Left cardiac atrium (tissue), 4 donors: ENCODE measurements at regions not wholly inside any gene's neighbourhood (a gene's known extent, or its start where the extent isn't known, plus 50 kb on each side); places are given as distances from the start of the nearest gene placed in this dataset.
A peak's percentile ranks its signal among the peaks of the same experiment; 100 is the strongest.
"Not testable (repeated sequence)": the region's sequence is repeated elsewhere in the genome, so short reads cannot be mapped to it uniquely, and the experiment has no call there.

ENCODE experiments used
- ATAC-seq, 2 donors: fragments of 200-7000 bp; cut with Tn5 transposase; one replicate each; pipeline ENCODE4 v1.9.1; 2020; ENCODE audit warnings: mild to moderate bottlenecking in 2 of 2, moderate library complexity in 2 of 2
- DNase-seq: peaks from one replicate; pipeline ENCODE4 v3.0.0-alpha.2; 2020
- intact Hi-C, 2 donors: fragments of 100-400 bp; cut with DNase I; formaldehyde crosslinking; loops; one replicate each; pipeline versions ENCODE4 v1.14.1 to v1.15.1; 2022 to 2023
- donor health status: DM: no; HTN: yes; CAD: no.
- donor health status: DM: no; HTN: yes; CAD: no; lungs with severe emphysema.
- donor health status: DM: yes; HTN: yes; CAD: no.
- donor health status: Dilated cardiomyopathy.

DNA sequence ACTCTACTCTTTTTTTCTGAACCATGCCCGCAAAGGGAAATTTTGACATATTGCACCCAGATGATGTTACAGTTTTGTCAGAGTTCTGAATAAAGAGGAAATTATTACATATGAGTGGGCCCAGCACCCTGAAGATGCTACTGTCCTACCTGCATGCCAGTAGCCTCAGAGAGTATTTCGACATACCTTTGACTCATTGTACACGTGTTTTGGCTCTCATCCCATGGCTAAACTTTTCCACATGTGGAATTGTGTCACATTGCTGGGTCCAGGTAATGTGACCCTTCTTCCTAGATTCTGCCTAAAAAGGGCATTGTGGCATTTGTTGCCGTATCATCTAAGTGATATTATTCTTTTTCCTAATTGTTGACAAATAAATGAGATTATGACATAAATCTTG is 175.7 kb upstream of the BPY2B start:
- ATAC-seq, DNase-seq, intact Hi-C loops: not testable (repeated sequence)

DNA sequence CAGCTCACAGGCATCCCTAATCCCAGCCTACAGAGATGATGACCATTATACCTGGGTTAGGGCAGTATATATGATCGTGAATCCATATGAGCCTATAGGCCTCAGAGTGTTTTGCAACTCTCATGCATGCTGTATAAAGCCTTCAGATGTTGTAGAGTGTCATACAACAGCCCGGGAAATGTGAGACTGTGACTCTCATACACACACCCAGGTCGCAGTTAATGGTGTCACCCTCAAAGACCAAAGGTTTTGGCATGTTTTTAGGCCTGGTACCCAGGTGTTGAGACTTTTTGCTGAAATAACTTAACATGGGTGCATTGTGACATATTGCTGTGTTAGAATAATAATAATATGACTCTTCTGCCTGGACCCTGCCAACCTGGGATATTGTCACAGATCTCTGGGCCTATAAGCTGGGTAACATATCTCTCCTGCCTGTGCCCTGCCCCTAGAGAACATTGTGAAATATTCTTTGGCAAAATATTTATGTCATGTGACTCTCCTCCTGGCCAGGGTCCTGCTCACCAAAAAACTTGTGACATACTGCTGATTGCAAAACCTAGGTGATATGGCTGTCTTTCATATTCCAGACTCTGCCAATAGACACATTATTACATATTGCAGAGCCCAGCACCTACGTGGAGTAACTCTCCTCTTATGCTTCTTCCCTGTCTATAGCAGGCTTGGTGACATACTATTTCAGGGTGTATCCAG is 165.1 kb upstream of the BPY2B start:
- ATAC-seq, DNase-seq, intact Hi-C loops: not testable (repeated sequence)

DNA sequence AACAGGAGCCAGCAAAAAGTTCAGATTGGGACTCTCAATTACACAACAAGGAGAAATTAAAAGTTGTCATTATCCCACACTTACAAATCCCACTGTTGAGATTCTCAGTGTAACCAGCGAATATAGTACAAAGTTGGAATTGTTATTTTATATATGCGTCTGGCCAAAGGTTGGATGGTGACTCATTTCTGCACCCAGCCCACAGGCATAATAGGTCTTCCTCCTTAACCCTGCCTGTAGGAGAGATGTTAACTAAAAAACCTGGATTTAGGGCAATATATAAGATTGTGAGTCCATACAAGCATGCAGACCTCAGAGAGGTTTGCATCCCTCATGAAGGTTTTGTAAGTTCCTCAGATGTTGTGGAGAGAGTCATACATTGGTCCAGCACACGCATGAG is 160.2 kb upstream of the BPY2B start:
- DNase-seq, intact Hi-C loops, ATAC-seq: not testable (repeated sequence)

DNA sequence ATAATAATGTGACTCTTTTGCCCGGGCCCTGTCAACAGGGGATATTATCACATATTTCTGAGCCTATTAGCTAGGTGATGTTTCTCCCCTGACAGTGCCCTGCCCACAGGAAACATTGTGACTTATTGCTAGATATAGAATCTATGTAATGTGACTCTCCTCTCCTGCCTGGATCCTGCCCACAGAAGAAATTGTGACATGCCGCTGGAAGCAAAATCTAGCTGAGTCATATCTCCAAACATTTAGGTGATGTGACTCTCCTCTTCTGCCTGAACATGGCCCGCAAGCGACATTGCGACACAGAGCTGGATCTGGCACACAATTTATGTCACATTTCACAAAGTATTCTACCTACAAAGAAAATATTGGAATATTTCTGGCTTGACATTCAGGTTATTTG is 159.6 kb upstream of the BPY2B start:
- intact Hi-C loops, ATAC-seq, DNase-seq: not testable (repeated sequence)

DNA sequence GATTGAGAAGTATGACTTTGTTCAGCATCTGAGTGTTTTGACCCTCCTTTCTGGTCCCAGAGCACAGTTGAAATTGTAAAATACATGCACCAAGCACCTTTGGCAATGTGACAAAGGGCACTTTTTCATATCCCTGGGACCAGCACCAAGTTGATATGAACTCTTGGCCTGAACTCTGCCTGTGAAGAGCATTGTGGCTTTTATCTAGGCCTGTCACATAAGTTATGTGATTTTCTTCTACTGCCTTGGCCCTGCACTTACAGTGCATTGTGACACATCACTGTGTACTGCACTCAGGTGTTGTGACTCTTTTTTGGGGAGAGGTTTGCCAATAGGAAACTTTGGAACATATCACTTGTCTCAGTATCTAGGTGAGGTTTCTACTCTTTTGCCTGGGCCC is 155.5 kb upstream of the BPY2B start:
- intact Hi-C loops, DNase-seq: not testable (repeated sequence)
- ATAC-seq, result peak in 1 of 2 donors; percentile 39
